Cardiac muscle cell (in vitro differentiated cells and primary cell): ENCODE measurements at regions not wholly inside any gene's neighbourhood (a gene's known extent, or its start where the extent isn't known, plus 50 kb on each side); places are given as distances from the start of the nearest gene placed in this dataset.
"Not testable (repeated sequence)": the region's sequence is repeated elsewhere in the genome, so short reads cannot be mapped to it uniquely, and the experiment has no call there.

Source experiments
- DNase-seq, 2 donors: peaks; one replicate each; pipeline versions ENCODE4 v3.0.0 to v3.0.0-alpha.2; 2010 to 2017; ENCODE audit warnings: low read depth in 1 of 2, low spot score in 1 of 2
- H3K27ac ChIP-seq: fragments of 200-600 bp; sonication (generic); 2 replicates; pipeline ENCODE4 v1.5.1; 2016
- H3K27me3 ChIP-seq: fragments of 200-600 bp; sonication (generic); 2 replicates; pipeline ENCODE4 v1.6.0; 2016; ENCODE audit warnings: control low read depth
- H3K36me3 ChIP-seq: fragments of 200-600 bp; sonication (generic); 2 replicates; pipeline ENCODE4 v1.5.1; 2016; ENCODE audit warnings: control low read depth
- H3K4me1 ChIP-seq: fragments of 200-600 bp; sonication (generic); 2 replicates; pipeline ENCODE4 v1.8.1; 2017; ENCODE audit warnings: low read depth, mild to moderate bottlenecking, mixed run types
- H3K4me3 ChIP-seq: fragments of 200-600 bp; sonication (generic); 2 replicates; pipeline ENCODE4 v1.5.1; 2016; ENCODE audit warnings: mild to moderate bottlenecking
- H3K9me3 ChIP-seq: fragments of 200-600 bp; sonication (generic); 2 replicates; pipeline ENCODE4 v1.5.1; 2017; ENCODE audit warnings: low read depth, mild to moderate bottlenecking, control low read depth
- TF ChIP-seq, protein P1 (sequence below): IDR thresholded peaks from 2 replicates; pipeline ENCODE4 v1.5.1; 2012; ENCODE audit warnings: low read depth, mild to moderate bottlenecking, low read length

DNA sequence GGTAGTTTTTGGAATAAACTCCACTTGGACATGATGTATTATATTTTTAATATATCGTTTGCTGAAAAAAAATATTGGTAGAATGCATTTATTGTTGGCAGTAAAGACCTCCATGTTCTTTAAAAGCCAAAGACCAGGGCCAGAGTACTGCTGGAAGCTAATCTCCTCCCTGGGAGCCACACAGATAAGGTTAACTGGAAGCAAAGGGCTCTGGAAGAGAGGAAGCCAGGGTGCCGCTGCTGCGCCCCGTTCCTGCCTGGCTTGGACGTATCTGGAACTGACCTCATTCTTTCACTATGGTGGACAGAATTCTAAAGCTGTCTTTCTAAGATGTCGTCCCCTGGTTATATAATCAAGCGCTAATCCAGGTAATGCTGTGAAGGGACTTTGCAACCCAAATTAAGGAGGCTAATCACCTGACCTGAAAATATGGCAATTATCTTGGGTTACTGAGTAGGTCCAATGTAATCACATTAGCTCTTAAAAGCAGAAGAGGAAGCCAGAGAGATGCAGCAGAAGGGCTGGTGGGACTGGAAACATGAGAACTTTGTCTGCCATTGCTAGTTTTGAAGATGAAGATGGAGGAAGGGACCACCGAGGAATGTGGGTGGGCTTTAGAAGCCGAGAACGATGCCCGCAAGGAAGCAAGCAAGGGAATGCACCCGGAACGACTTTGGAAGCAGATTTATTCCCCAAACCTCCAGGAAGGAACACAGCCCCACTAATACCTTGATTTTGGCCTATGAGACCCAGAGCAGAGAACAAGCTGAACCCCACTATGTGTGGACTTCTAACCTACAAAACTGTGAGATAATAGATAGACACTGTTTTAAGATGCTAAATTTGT is 167.7 kb upstream of the KCNJ15 start:
- TF ChIP-seq, protein P1, sequence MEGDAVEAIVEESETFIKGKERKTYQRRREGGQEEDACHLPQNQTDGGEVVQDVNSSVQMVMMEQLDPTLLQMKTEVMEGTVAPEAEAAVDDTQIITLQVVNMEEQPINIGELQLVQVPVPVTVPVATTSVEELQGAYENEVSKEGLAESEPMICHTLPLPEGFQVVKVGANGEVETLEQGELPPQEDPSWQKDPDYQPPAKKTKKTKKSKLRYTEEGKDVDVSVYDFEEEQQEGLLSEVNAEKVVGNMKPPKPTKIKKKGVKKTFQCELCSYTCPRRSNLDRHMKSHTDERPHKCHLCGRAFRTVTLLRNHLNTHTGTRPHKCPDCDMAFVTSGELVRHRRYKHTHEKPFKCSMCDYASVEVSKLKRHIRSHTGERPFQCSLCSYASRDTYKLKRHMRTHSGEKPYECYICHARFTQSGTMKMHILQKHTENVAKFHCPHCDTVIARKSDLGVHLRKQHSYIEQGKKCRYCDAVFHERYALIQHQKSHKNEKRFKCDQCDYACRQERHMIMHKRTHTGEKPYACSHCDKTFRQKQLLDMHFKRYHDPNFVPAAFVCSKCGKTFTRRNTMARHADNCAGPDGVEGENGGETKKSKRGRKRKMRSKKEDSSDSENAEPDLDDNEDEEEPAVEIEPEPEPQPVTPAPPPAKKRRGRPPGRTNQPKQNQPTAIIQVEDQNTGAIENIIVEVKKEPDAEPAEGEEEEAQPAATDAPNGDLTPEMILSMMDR, result no peak
- Histone ChIP-seq H3K4me3 (no peak overlapping the region), H3K27ac (no peak overlapping the region), H3K9me3 (no peaks in the 10 kb centered on the region), H3K36me3 (no peaks in the 10 kb centered on the region), H3K27me3 (no peaks in the 10 kb centered on the region), H3K4me1 (no peaks in the 10 kb centered on the region)
- no peak for DNase-seq

DNA sequence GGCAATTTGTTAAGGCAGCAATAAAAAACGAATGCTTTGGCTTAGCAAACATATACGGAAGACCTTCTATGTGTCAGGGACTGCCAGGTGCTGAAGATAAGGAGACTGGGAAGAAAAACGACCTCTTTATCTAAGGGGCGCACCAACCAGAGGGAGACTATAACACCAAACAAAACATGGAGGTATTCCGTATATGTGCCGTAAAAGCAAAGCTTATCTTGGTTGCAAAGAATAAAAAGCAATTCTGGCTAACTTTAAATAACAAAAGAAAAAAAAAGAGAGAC is 167.1 kb upstream of the KCNJ15 start:
- DNase-seq, result no peak
- no peaks in the 10 kb centered on the region for H3K4me1 ChIP-seq
- no peaks in the 10 kb centered on the region for H3K36me3 ChIP-seq
- H3K27ac ChIP-seq, result no peak overlapping the region
- TF ChIP-seq, protein P1, result no peak
- H3K27me3 ChIP-seq, result no peaks in the 10 kb centered on the region
- H3K4me3 ChIP-seq, result no peak overlapping the region
- H3K9me3 ChIP-seq, result no peaks in the 10 kb centered on the region

DNA sequence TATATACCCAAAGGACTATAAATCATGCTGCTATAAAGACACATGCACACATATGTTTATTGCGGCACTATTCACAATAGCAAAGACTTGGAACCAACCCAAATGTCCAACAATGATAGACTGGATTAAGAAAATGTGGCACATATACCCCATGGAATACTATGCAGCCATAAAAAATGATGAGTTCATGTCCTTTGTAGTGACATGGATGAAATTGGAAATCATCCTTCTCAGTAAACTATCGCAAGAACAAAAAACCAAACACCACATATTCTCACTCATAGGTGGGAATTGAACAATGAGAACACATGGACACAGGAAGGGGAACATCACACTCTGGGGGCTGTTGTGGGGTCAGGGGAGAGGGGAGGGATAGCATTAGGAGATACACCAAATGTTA is 165.7 kb upstream of the KCNJ15 start:
- not testable (repeated sequence) for H3K4me1 ChIP-seq, H3K27me3 ChIP-seq, DNase-seq, H3K4me3 ChIP-seq, H3K27ac ChIP-seq, H3K36me3 ChIP-seq, H3K9me3 ChIP-seq

DNA sequence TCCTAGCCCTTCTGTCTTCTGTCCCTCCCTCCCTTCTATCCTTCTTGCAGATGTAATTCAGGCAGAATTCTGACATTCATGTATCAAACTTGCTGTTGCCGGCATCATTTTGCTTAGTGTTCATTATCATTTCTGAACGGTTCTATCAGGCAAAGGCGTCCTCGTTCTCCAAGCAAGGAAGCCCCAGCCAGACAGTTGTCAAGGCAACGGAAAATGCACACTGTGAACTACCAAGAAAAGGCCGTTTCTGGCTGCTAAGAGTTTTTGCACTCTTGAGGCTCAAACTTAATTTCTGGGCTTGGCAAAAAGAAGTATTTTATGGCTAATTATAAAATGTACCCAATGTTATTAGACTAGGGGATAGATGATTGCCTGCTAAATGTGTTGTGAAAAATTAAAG is 164.7 kb upstream of the KCNJ15 start:
- TF ChIP-seq, protein P1, result no peak
- no peak for DNase-seq
- Histone ChIP-seq H3K36me3 (no peaks in the 10 kb centered on the region), H3K4me3 (no peak overlapping the region), H3K27ac (no peak overlapping the region), H3K9me3 (no peaks in the 10 kb centered on the region), H3K27me3 (no peaks in the 10 kb centered on the region), H3K4me1 (no peaks in the 10 kb centered on the region)

DNA sequence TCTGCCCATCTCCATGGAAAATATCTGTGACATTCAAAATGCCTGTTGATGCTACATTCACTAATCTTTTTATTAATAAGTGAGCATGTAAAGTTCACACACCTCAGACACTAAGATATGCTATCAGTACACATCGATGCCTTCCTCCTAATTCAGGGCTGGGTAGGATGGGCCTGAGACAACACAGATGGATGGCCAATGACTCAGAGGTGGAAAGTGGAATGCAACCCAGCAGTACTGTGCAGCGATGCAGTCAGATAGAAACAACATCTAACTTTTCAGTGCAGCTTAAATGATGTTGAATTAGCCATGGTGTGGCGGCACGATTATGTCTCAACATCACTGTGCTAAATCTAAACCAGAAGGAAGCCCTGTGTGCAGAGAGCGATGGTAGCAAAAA is 161.6 kb upstream of the KCNJ15 start:
- Histone ChIP-seq H3K27ac (no peak overlapping the region), H3K4me3 (no peak overlapping the region), H3K36me3 (no peaks in the 10 kb centered on the region), H3K27me3 (no peaks in the 10 kb centered on the region), H3K4me1 (no peaks in the 10 kb centered on the region), H3K9me3 (no peaks in the 10 kb centered on the region)
- TF ChIP-seq, protein P1, result no peak
- DNase-seq, result no peak

DNA sequence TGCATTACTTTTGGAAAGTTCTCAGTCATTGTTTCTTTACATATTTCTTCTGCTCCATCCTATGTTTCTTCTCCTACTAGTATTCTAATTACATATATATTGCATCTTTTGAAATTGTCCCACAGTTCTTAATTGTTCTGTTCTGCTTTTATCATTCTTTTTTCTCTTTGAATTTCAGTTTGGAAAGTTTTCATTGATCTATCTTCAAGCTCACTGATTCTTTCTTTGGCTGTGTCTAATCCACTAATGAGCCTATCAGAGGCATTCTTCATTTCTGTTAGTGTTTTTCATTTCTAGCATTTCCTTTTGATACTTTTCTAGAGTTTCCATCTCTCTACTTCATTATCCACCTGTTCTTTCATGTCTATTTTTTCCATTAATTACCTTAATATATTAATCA is 159.0 kb upstream of the KCNJ15 start:
- Histone ChIP-seq H3K4me3 (no peak overlapping the region), H3K4me1 (no peaks in the 10 kb centered on the region), H3K27ac (no peak overlapping the region), H3K36me3 (no peaks in the 10 kb centered on the region), H3K9me3 (no peaks in the 10 kb centered on the region), H3K27me3 (no peaks in the 10 kb centered on the region)
- TF ChIP-seq, protein P1, result no peak
- no peak for DNase-seq
